Hepatocyte (in vitro differentiated cells): ENCODE measurements at regions not wholly inside any gene's neighbourhood (a gene's known extent, or its start where the extent isn't known, plus 50 kb on each side); places are given as distances from the start of the nearest gene placed in this dataset.

Experiments used
- CTCF ChIP-seq: fragments of 200-600 bp; sonication (generic); IDR thresholded peaks from 2 replicates; pipeline ENCODE4 v1.5.1; 2016; ENCODE audit warnings: antibody characterized with exemption, mild to moderate bottlenecking; ENCODE audit not compliant: poor library complexity
- EZH2 ChIP-seq: fragments of 200-600 bp; sonication (generic); IDR thresholded peaks from 2 replicates; pipeline ENCODE4 v1.6.1; 2016; ENCODE audit warnings: antibody characterized with exemption, mild to moderate bottlenecking, borderline replicate concordance
- EZH2phosphoT487 ChIP-seq: fragments of 200-600 bp; sonication (generic); IDR thresholded peaks from one replicate; pipeline ENCODE4 v1.6.1; 2018; ENCODE audit warnings: antibody characterized with exemption, mild to moderate bottlenecking, low read depth, moderate library complexity; ENCODE audit not compliant: unreplicated experiment, severe bottlenecking

DNA sequence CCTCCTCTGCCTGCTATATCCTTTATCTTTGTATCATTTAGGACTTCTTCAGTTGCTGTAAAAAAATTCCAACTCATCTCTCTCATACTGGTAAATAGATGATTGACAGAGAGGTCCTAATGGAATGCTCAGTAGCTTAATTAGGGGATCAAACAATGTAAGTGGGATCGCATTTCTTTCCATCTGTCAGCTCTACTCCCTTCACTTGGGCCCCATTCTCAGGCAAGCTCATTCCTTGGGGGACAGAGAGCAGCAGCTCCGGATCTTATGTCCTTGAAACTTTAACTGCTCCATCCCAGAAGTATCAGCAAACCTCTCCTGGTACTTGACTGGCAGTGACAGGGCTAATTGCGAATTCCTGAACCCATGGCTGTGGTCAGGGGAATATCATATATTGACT lies 146.7 kb downstream of the YTHDC2 start:
- no peak for TF ChIP-seq CTCF
- TF ChIP-seq EZH2phosphoT487: no peak
- no peak for TF ChIP-seq EZH2
